Activated CD4-positive, alpha-beta T cell treated with anti-CD3 and anti-CD28 coated beads, Interleukin-2, amount 50 U/mL, for 1 hour (primary cell): ENCODE measurements at regions not wholly inside any gene's neighbourhood (a gene's known extent, or its start where the extent isn't known, plus 50 kb on each side); places are given as distances from the start of the nearest gene placed in this dataset.

Experiments
- DNase-seq: peaks from one replicate; pipeline ENCODE4 v3.0.0-alpha.2; 2020

DNA sequence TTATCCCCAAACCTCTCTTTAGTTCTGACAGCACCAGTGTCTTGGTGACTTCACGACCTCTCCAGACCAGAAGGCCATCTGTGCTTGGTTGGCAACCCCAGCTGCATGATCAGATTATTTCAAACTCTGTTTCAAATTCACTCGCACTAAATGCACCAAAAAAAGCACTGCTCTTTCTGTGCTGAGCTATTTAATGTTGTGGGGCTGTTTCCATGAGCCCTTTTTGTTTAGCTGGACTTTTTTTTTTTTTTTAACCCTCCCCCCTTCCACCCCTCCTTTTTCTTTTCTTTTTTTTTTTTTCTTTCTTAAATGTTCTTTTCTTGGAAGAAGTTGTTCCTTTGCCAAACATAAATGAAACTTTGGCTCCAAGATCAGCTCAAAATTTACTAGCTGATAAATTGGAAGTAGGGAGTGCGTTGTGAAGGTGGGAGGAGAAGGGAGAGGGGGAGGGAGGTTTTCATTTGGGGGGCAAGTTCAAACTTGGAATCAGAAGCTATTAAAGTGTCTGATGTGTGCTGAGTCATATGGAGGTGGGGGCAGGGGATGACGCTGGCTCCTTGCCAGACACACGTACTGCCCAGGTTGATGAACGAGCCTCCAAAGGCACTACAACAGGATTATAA is 543.0 kb upstream of the TNP1 start:
- DNase-seq: no peak

DNA sequence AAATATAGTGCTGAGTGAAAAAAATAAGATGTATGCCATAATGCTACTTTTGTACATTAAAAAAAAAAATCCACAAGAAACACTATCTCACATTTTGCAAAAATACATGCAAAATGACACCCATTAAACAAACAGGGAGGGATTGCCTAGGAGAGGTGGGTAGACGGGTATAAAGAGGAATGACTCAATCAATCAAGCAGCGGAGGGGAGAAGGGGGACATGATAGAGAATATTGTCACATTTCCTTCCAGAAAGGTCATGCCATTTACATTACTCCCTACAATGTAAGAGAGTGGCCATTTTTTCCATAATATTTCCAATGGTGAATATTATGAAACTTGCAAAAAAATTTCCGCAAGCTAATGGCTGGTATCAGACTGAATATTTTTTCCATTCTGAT is 542.3 kb upstream of the TNP1 start:
- DNase-seq: no peak

GRCh38 chr2:217399291-217399690 is 539.4 kb upstream of the TNP1 start:
- no peak for DNase-seq

DNA sequence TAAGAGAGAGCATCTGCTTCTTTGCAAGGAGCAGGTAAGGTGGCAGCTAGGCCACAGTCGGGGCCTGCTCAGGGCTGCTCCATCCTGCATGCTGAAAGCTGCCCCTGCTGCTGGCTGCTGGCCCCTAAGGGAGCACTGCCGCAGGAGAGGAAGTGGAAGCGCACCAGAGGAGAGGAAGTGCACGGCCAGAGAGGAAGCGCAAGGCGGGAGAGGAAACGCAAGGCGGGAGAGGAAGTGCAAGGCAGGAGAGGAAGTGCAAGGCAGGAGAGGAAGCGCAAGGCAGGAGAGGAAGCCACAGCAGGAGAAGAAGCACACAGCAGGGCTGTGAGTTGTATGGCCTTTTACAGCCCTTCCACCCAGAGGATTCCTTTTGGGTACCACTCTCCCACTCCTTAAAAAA is 539.0 kb upstream of the TNP1 start:
- DNase-seq: no peak

DNA sequence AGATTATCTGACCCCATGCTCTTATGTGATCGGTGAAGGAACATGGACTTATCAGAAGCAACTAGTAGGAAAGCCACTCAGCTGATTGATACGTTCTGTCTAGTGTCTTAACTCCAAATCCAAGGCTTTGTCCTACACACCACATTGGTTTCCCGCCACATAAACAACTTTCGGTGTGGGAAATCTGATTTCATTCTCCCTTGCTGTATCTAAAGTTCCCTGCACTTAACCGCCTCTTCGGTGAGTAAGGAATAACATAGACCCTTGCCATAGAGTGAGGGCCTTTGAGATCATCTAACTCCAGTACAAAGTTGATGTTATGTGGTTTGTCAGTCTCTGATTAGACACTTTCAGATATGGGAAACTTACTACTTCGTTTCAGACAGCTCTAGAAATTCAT is 538.2 kb upstream of the TNP1 start:
- DNase-seq: no peak

- no peak for DNase-seq
These were observed 536.7 kb upstream of the TNP1 start for GRCh38 chr2:217396586-217396985.

DNA sequence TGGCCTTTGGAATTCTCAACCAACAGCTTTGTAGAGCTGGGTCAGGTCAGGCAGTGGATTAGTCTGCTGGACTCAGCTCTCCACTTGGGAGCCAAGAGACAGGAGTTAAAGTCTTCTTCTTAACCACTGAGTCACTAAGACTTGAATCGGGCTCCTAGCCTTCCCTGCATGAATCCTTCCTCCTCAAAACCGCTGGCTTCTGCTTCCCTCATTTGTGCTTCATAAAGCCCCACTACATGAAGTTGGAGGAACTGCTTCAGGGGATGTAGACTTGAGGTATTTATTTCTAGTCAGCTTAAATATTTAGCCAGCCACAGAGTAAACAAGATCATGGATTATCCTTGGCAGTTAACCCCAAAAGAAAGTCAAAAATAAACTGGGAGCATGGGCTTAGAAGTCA is 536.3 kb upstream of the TNP1 start:
- DNase-seq: no peak

- no peak for DNase-seq
These were observed 534.9 kb upstream of the TNP1 start for GRCh38 chr2:217394510-217395351.

DNA sequence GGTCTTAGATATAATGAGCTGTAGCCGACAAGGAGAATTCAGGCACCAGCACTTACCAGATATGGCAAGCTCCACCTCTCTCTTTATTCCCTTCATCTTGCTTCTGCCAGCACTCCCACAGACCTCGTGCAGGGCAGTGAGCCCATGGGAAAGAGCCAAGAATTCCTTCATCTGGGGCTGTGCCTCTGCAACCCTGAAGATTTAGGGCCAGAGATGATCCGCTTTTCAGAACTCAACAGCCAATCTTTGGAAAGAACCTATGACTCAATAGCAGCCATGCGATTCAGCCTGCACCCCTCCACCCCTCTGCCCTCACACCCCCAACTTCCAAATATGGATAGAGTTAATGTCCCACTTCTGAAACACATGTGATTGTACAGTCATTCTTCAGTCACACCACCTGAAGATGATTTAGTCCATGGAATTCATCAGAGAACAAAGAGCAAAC is 533.7 kb upstream of the TNP1 start:
- DNase-seq: no peak

- DNase-seq: no peak
These were observed 533.2 kb upstream of the TNP1 start for GRCh38 chr2:217392930-217393584.

DNA sequence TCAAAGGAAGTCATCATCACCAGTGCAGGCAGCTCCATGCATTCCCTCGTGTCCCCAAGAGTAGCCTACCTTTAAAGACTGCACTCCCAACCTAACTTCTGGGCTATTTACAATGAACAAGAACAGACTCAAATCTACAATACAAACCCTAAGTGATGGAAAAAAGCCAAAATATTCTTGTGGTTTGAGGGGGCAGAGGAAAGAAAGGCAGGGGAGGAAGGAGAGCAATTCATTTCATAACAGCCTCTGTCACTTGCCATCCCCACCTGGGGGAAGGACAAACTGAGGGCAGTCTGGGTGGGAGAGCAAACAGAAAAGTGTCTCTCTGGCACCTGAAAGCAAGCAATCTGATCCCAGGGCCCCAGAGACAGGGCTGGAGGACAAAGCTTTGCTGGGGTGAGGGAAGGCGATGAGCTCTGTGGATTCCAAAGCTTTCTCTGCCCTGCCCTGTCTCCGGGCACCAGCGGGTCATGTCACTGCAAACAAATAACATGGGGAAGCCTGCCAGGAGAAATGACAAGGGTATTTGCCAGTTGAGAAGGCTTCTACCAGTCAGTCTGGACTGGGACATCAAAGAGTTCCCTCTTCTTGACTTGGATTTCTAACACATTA is 528.0 kb upstream of the TNP1 start:
- no peak for DNase-seq

GRCh38 chr2:217386041-217386440 is 526.2 kb upstream of the TNP1 start:
- no peak for DNase-seq

DNA sequence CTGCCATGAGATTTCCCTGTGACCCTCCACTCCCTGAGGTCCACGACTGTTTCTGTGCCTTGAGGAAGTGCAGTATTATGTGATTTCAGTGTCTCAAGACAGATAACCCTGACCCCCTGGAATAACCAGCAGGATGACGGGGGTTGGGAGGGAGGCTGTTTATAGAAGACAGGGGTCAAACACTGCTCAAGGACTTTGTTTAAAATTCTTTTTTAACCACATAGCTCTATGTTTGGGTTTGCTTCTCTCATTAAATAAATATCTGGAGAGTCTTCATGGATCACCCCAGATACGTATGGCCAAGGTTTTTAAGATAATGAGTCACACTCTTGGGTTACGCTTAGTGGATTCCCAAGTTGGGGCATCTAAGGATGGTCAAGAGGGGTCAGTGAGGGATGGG is 523.8 kb upstream of the TNP1 start:
- DNase-seq: no peak

DNA sequence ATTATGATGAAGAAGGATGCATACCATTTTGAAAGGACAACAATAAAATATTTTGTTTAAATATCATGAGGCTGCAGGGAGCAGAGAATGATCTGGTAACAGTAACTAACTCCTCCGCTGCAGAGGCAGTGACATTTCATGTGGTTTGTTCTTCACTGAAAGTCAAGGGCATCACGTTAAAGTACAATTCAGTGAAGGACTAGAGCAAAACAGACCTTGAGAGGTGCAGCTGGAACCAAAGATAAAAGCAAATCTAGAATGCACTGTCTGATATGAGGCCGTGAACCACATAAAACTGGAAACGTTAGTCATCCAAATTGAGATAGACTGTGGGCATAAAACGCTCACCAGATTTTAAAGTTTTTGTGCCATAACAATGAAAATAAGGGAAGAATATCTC is 522.9 kb upstream of the TNP1 start:
- DNase-seq: no peak

DNA sequence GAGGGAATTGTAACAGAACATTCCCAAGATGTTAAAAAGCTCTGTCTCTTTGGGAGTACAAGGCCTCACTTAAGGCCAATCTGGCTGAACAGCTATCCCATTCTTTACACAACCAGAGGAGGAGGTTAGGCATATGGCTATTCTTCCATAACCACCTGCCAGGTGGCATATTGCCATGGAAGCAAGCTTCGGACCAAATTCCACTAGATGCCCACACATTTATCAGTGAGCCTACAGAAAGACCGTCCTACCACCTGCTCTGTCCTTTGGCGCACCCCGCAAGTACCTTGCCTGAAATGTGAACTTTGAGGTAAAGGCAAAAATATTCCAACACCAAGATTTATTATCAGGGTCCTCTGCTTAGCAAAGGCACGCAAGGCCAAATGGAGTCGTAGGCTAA is 519.9 kb upstream of the TNP1 start:
- DNase-seq: no peak

DNA sequence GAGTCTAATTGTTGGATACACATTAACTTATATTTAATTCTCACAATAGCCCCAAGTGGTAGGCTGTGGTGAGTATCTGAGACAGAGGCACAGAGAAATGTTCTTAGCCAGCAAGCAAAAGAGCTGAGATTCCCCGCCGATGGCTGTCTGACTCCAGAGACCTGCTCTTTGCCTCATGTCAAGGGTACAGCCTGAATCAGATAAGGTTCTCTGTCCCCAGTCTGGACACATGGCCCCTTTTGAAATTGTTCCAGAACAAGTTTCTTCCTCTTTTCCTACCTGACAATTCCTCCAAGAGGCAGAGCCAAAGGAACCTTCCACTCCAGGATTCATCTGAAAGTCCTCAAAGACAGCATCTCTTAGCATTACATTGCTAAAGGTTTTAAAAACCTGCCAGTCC is 512.9 kb upstream of the TNP1 start:
- no peak for DNase-seq

DNA sequence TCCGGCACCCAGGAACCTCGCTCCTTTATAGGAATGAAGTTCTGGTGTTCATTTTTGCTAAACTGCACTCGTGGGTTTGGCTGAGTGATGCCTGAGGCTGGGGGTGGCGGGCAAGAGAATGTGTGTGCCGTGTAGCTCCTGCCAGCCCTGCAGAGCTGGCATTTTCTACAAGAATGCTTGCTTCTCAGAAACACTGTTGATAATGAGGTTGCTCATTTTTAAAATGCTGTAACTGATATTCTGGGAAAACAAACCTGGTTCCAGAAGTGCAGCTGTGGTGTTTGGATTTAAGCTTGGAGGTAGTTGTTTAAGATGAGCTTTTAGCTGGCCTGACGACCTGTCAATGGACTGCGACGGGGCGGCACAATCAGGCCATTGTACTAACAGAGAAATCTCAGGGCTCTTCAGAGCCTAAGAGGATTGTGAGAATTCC is 511.9 kb upstream of the TNP1 start:
- DNase-seq: no peak

GRCh38 chr2:217370391-217370790 is 510.5 kb upstream of the TNP1 start:
- no peak for DNase-seq

- no peak for DNase-seq
These were observed 507.6 kb upstream of the TNP1 start for GRCh38 chr2:217367464-217367863.

- no peak for DNase-seq
These were observed 507.1 kb upstream of the TNP1 start for GRCh38 chr2:217366966-217367365.

GRCh38 chr2:217366266-217366895 is 506.5 kb upstream of the TNP1 start:
- DNase-seq: no peak

DNA sequence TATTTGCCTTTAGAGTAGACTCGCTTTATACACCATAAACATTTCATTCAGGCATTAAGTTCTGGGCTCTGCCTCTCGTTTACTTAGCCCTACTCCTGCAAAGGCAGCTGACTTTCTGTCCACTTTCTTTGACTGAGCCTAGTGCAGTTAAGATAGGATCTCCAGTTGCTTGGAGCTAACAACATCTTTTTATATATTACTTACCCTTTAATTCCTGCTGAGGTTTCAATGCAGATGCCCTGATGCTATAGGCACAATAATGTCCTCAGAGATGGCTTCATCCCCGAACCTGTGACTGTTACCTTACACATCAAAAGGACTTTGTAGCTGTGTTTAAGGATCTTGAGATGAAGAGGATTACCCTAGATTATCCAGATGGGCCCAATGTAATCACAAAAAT is 505.8 kb upstream of the TNP1 start:
- DNase-seq: no peak

GRCh38 chr2:217364224-217364623 is 504.4 kb upstream of the TNP1 start:
- DNase-seq: no peak
